ENCODE measurements at regions not wholly inside any gene's neighbourhood (a gene's known extent, or its start where the extent isn't known, plus 50 kb on each side); places are given as distances from the start of the nearest gene placed in this dataset.

GRCh38 chr7:22066522-22066921 is 120.8 kb upstream of the CDCA7L start:
- no peak overlapping the region for H3K4me3 ChIP-seq
- no peak for DNase-seq
- no peak overlapping the region for H3K27ac ChIP-seq
- no peaks in the 10 kb centered on the region for H3K9me3 ChIP-seq
- H3K27me3 ChIP-seq: peaks cover 0 to 13% of the 10 kb centered on the region in 2 donors
- H3K4me1 ChIP-seq: no peaks in the 10 kb centered on the region
- intact Hi-C loops (cut with DNase I; ENCODE audit: low total_unique reads): no loop called here
- no peaks in the 10 kb centered on the region for H3K36me3 ChIP-seq
- no peak for TF ChIP-seq CTCF (IDR thresholded peaks at IDR 0.05)

DNA sequence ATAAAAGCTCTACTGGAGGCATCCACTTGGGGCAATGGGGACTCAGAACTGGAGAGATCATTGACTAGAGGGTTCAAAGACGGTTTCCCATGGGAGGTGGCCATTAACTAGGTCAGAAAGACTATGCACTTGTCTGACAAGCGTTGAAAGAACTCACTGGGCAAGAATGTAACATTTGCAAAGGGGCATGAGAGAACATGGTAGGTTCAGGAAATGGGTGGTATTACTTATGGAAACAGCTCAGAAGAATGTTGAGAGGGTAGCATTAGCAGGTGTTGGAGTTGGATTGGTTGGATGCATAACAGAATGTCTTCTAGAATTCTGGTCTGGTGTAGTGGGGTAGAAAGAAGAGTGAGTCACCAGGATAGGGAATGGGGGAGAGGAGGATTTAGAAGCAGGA is 119.1 kb upstream of the CDCA7L start:
- no peak for TF ChIP-seq CTCF (IDR thresholded peaks at IDR 0.05)
- no peak overlapping the region for H3K4me3 ChIP-seq
- no peak for DNase-seq
- H3K9me3 ChIP-seq: no peaks in the 10 kb centered on the region
- H3K27me3 ChIP-seq: peaks cover 0 to 13% of the 10 kb centered on the region in 2 donors
- no peak overlapping the region for H3K27ac ChIP-seq
- intact Hi-C loops (cut with DNase I; ENCODE audit: low total_unique reads): no loop called here
- H3K36me3 ChIP-seq: no peaks in the 10 kb centered on the region
- no peaks in the 10 kb centered on the region for H3K4me1 ChIP-seq

DNA sequence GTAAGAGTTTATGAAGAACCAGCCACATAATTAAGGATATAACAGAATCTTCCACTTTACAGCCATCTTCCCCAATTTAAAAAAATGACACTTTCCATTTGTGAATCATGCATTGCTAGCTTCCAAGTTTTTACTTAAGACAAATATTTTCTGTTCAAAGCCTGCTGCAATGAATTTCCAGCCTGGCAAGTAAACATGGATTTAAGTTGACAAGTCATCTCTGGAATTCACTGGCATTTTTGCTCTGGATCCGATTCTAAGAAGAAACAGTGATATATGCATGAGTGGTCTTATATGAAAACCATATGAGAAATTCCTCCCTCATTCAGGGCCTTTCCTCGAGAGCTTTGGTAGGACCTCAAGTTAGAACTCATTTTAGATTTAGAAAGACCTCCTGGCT is 116.1 kb upstream of the CDCA7L start:
- Histone ChIP-seq H3K27me3 (peaks cover 0 to 12% of the 10 kb centered on the region in 2 donors), H3K9me3 (no peaks in the 10 kb centered on the region), H3K4me3 (no peak overlapping the region), H3K36me3 (no peaks in the 10 kb centered on the region), H3K4me1 (no peaks in the 10 kb centered on the region), H3K27ac (no peak overlapping the region)
- DNase-seq: no peak
- no peak for TF ChIP-seq CTCF (IDR thresholded peaks at IDR 0.05)
- intact Hi-C loops (cut with DNase I; ENCODE audit: low total_unique reads): no loop called here

DNA sequence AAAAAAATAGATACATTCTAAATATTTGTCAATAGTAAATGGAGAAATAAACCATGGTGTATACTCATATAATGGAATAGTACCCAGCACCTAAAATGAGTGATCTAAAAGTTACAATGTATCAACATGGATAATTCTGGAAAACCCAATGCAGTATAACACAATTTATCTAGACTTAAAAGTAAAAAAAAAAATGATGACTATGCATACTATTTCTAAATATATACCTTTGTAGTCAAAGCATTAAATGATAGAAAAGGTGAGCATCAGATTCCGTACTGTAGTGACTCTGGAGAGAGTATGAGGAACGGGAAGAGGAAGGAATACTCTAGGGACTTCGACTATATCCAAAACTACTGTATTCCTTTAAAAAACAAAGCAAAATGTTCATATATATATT is 115.2 kb upstream of the CDCA7L start:
- no peak for DNase-seq
- TF ChIP-seq CTCF (IDR thresholded peaks at IDR 0.05): no peak
- Histone ChIP-seq H3K27ac (no peak overlapping the region), H3K9me3 (no peaks in the 10 kb centered on the region), H3K4me1 (no peaks in the 10 kb centered on the region), H3K36me3 (no peaks in the 10 kb centered on the region), H3K27me3 (peaks cover 0 to 12% of the 10 kb centered on the region in 2 donors), H3K4me3 (no peak overlapping the region)
- intact Hi-C loops (cut with DNase I; ENCODE audit: low total_unique reads): no loop called here

DNA sequence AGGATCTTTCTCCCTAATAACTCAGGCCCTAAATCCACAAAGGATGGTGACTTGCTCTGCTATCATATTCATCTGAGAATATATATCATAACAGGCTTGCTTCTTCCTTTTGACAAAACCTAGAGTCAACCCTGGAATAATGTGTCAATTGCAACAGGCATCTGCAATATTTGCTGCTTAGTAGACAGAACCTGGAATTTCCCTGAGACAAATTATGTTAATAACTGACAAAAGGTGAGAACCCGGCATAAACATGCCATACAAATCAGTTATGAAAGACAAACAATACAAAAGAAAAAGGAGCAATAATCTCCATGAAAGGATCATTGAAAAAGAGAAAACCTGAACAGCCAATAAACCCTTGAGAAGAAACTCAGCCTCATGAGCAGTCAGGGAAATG is 114.5 kb upstream of the CDCA7L start:
- no peak overlapping the region for H3K4me3 ChIP-seq
- TF ChIP-seq CTCF (IDR thresholded peaks at IDR 0.05): no peak
- no peaks in the 10 kb centered on the region for H3K36me3 ChIP-seq
- H3K4me1 ChIP-seq: no peaks in the 10 kb centered on the region
- peaks cover 0 to 12% of the 10 kb centered on the region in 2 donors for H3K27me3 ChIP-seq
- intact Hi-C loops (cut with DNase I; ENCODE audit: low total_unique reads): no loop called here
- H3K9me3 ChIP-seq: no peaks in the 10 kb centered on the region
- DNase-seq: no peak
- no peak overlapping the region for H3K27ac ChIP-seq

GRCh38 chr7:22055226-22055625 is 109.5 kb upstream of the CDCA7L start:
- no peak for DNase-seq
- no peak for TF ChIP-seq CTCF (IDR thresholded peaks at IDR 0.05)
- no peak overlapping the region for H3K4me3 ChIP-seq
- intact Hi-C loops (cut with DNase I; ENCODE audit: low total_unique reads): no loop called here
- no peaks in the 10 kb centered on the region for H3K36me3 ChIP-seq
- no peaks in the 10 kb centered on the region for H3K4me1 ChIP-seq
- H3K27me3 ChIP-seq: peaks cover 0 to 4% of the 10 kb centered on the region in 2 donors
- H3K9me3 ChIP-seq: no peaks in the 10 kb centered on the region
- no peak overlapping the region for H3K27ac ChIP-seq

Measured in tibial artery (tissue), 4 donors.